HG02885 (cell line): ENCODE measurements at regions not wholly inside any gene's neighbourhood (a gene's known extent, or its start where the extent isn't known, plus 50 kb on each side); places are given as distances from the start of the nearest gene placed in this dataset.
"Not testable (repeated sequence)": the region's sequence is repeated elsewhere in the genome, so short reads cannot be mapped to it uniquely, and the experiment has no call there.

Experiments
- ATAC-seq: cut with Tn5 transposase; IDR thresholded peaks from one replicate; pipeline ENCODE4 v1.9.1; 2021; ENCODE audit warnings: mild to moderate bottlenecking; ENCODE audit not compliant: unreplicated experiment, poor library complexity

- ATAC-seq = peak; percentile 99
These were observed 851.0 kb downstream of the RAB28 start for GRCh38 chr4:12633053-12633651.

- no peak for ATAC-seq
These were observed 868.3 kb downstream of the RAB28 start for GRCh38 chr4:12615822-12616221.

DNA sequence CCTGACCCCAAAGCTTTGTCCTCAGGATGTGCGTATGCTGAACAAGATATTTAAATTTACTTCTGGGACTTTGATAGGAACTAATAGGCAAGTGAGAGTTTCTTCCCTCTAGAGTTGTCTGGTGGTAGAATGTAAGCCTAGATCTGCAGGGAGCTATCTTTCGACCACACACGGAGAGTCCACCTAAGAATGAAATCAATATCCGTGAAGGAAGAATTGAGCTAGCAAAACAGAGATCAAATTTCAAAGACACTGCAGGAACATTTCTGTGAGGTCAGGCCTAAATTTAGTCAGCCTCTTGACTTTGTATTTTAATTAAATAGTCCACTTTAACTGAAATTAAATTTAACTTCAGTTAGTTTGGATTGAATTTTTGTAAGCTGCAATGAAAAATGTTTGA is 871.3 kb downstream of the RAB28 start:
- ATAC-seq = no peak

- not testable (repeated sequence) for ATAC-seq
These were observed 874.8 kb downstream of the RAB28 start for GRCh38 chr4:12609212-12609875.

DNA sequence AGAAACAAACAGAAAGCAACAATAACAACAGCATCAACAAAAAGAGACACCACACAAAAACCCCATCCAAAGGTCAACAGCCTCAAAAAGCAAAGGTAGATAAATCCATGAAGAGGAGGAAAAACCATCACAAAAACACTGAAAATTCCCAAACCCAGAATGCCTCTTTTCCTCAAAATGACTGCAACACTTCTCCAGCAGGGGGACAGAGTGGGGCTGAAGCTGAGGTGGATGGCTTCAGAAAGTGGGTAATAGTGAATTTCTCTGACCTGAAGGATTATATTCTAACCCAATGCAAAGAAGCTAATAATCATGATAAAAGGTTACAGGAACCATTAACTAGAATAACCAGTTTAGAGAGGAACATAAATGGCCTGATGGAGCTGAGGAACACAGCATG is 888.2 kb downstream of the RAB28 start:
- no peak for ATAC-seq

GRCh38 chr4:12595489-12595888 is 888.7 kb downstream of the RAB28 start:
- no peak for ATAC-seq

GRCh38 chr4:12588582-12588981 is 895.6 kb downstream of the RAB28 start:
- no peak for ATAC-seq

GRCh38 chr4:12586242-12587006 is 897.7 kb downstream of the RAB28 start:
- ATAC-seq = no peak

- ATAC-seq = no peak
These were observed 899.8 kb downstream of the RAB28 start for GRCh38 chr4:12584116-12584875.

DNA sequence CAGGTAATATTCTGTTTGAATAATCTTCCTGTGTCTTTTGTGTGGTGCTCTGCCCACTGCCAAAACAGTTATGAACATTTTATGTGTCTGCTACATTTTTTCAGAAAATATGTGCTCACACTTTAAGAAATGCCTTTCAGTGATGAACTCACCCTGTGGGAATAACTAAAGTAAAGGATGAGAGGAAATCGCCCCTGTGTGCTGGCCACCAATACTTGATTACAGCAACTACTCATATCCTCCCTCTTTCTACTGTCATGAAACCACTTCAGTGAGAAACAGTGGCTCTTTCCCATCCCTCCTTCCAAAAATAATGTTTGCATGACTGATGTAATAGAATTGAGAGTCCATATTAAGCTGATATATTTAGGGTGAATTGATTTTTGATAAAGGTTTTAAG is 900.9 kb downstream of the RAB28 start:
- no peak for ATAC-seq

GRCh38 chr4:12580787-12581186 is 903.4 kb downstream of the RAB28 start:
- no peak for ATAC-seq

GRCh38 chr4:12579172-12579571 is 905.0 kb downstream of the RAB28 start:
- ATAC-seq = no peak

- ATAC-seq = no peak
These were observed 907.7 kb downstream of the RAB28 start for GRCh38 chr4:12576409-12576808.

DNA sequence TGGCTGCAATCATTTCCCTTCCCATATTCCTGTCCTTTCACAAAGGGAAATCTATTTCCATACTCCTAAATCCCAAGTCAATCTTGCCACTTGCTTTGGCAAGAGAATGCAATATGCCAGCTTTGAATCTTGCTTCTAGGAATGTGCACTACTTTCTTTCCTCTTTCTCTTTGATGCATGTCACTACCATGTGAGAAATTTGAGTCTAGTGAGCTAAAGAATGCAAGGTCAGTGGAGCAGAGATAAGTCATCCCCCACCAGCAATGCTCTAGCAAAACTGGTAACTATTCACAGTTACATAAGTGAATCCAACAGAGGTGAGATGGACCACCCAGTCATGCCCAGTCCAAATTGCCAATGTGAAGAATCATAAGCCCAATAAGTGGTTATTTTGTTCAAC is 910.4 kb downstream of the RAB28 start:
- no peak for ATAC-seq

DNA sequence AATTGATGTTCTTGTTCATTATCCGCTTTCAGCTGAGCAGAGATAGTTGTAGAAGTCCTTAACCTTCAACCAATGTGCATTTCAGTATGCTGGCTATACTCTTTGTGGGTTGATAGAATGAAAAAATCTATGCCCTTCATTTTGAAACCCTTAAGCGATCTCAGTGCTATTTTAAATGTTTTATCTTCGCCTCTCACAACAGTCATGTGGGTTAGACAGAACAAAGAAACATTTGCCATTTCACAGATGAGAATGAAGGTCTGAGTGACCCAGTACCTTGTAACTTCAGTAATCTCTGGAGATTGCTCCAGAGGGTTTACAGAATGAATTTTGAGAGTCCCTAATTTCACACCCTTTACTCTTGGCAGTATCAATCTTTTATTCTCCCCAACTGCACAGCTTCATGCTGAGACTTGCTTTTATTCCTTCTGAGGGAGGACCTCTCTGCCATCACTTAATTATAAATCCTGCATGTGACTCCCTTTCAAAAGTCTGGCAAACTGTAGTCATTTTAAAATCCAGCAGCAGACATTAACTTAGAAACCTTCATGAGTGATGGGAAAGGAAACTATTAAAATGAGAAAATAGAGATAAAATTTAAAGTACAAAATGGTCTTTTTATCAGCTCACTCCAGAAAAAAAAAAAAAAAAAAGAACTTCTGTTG is 921.5 kb downstream of the RAB28 start:
- ATAC-seq = no peak

- no peak for ATAC-seq
These were observed 922.1 kb downstream of the RAB28 start for GRCh38 chr4:12562021-12562420.

DNA sequence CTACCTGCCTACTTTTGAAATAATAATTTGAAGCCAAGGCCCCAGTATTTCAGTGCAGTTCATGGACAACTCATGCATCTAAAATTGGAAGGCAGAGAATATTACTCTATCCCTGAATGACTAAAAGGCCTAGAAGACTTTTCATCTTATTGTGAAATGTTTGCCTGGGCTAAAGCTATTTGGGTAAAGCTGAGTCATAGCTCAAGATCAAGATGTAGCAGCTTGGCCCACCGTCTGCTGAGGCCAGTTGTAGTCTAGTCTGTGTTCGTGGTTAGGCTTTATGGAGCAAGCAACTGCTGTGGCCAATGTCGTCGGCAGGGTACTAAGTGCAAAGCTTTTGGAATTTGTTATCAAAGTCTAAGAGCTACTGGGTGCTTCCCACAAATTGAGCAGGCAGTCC is 929.1 kb downstream of the RAB28 start:
- ATAC-seq = no peak

- ATAC-seq = no peak
These were observed 935.5 kb downstream of the RAB28 start for GRCh38 chr4:12548678-12549077.

DNA sequence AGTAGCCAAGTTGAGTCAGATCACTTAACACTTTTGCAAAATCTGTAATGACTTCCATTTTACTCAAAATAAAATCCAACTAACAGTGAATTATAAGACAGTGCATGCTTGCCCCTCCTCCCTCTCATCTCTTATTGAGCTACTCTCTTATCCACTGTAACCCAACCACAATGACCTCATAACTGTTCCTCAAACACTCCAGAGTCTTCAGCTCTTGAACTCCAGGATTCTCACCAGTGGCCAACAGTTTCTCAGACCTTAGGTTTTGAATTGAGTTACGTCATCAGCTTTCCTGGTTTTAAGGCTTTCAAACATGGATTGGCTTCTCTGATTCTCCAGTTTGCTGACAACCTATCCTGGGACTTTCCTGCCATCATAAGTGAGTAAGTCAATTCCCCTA is 938.3 kb downstream of the RAB28 start:
- ATAC-seq = no peak

GRCh38 chr4:12538162-12538561 is 946.0 kb downstream of the RAB28 start:
- ATAC-seq = no peak
